Right lobe of liver (tissue), 6 donors: ENCODE measurements at regions not wholly inside any gene's neighbourhood (a gene's known extent, or its start where the extent isn't known, plus 50 kb on each side); places are given as distances from the start of the nearest gene placed in this dataset.
A peak's percentile ranks its signal among the peaks of the same experiment; 100 is the strongest.

Experiments used
- ATAC-seq, 4 donors: fragments of 200-7000 bp; cut with Tn5 transposase; one replicate each; pipeline ENCODE4 v1.9.1; 2020; ENCODE audit warnings: mild to moderate bottlenecking in 4 of 4, moderate library complexity in 4 of 4
- DNase-seq, 3 donors: peaks; one replicate each; pipeline ENCODE4 v3.0.0-alpha.2; 2020
- H3K27ac ChIP-seq, 3 donors: fragments of 200-600 bp; one replicate each; pipeline ENCODE4 v1.8.0; 2022
- H3K27me3 ChIP-seq, 2 donors: fragments of 200-600 bp; one replicate each; pipeline ENCODE4 v1.8.0; 2022
- H3K36me3 ChIP-seq, 4 donors: fragments of 200-600 bp; sonication (generic) in 1 of 4; one replicate each; pipeline versions ENCODE4 v1.5.1 to v1.8.0; 2017 to 2022; ENCODE audit warnings: control low read depth in 1 of 4
- H3K4me1 ChIP-seq, 4 donors: fragments of 200-600 bp; sonication (generic) in 1 of 4; one replicate each; pipeline versions ENCODE4 v1.5.1 to v1.8.0; 2017 to 2022; ENCODE audit warnings: control low read depth in 1 of 4
- H3K4me3 ChIP-seq, 3 donors: fragments of 200-600 bp; one replicate each; pipeline ENCODE4 v1.8.0; 2022
- H3K9me3 ChIP-seq, 4 donors: fragments of 200-600 bp; sonication (generic) in 1 of 4; one replicate each; pipeline versions ENCODE4 v1.5.1 to v1.8.0; 2017 to 2022; ENCODE audit warnings: control low read depth in 1 of 4
- POLR2A ChIP-seq: fragments of 450-650 bp; IDR thresholded peaks from one replicate; pipeline ENCODE4 v1.6.1; 2017; ENCODE audit warnings: antibody characterized with exemption, mild to moderate bottlenecking
- WGBS: methylation state at CpG from one replicate; pipeline ENCODE4 v1.1.6; 2018; ENCODE audit warnings: low coverage, low lambda C conversion rate; ENCODE audit not compliant: insufficient coverage; ENCODE audit errors: missing lambda C conversion rate; 5-methylcytosine and 5-hydroxymethylcytosine counted together
- intact Hi-C, 2 donors: fragments of 100-400 bp; cut with DNase I; formaldehyde crosslinking; loops; one replicate each; pipeline versions ENCODE4 v1.11.2 to v1.14.1; 2022
- TF ChIP-seq, protein P1 (sequence below), 4 donors: fragments of 200-600 bp in 3 of 4; fragments of 450-650 bp in 1 of 4; IDR thresholded peaks; one replicate each; pipeline versions ENCODE4 v1.5.1 to v1.8.0; 2016 to 2022; ENCODE audit warnings: antibody characterized with exemption in 4 of 4, mild to moderate bottlenecking in 2 of 4
- donor health status: DM: no; HTN: yes; CAD: no.
- donor health status: DM: no; HTN: no; CAD: no.
- donor health status: DM: no; HTN: no; CAD: no.
- donor health status: DM: no; HTN: yes; CAD: no.
- donor health status: DM: no; HTN: yes; CAD: no.

- no peaks in the 10 kb centered on the region for H3K9me3 ChIP-seq
- DNase-seq (peak in 2 of 3 donors; percentile 59 to 76), ATAC-seq (peak; percentile 85 to 94 (median 92))
- 27% methylated on average over 8 of the region's 10 CpGs for WGBS
- H3K36me3 ChIP-seq = no peaks in the 10 kb centered on the region
- intact Hi-C loops = no loop called here
- H3K27me3 ChIP-seq = no peaks in the 10 kb centered on the region
- H3K27ac ChIP-seq = no peak overlapping the region
- no peaks in the 10 kb centered on the region for H3K4me1 ChIP-seq
- H3K4me3 ChIP-seq = no peak overlapping the region
- no peak for TF ChIP-seq POLR2A
- TF ChIP-seq, protein P1, sequence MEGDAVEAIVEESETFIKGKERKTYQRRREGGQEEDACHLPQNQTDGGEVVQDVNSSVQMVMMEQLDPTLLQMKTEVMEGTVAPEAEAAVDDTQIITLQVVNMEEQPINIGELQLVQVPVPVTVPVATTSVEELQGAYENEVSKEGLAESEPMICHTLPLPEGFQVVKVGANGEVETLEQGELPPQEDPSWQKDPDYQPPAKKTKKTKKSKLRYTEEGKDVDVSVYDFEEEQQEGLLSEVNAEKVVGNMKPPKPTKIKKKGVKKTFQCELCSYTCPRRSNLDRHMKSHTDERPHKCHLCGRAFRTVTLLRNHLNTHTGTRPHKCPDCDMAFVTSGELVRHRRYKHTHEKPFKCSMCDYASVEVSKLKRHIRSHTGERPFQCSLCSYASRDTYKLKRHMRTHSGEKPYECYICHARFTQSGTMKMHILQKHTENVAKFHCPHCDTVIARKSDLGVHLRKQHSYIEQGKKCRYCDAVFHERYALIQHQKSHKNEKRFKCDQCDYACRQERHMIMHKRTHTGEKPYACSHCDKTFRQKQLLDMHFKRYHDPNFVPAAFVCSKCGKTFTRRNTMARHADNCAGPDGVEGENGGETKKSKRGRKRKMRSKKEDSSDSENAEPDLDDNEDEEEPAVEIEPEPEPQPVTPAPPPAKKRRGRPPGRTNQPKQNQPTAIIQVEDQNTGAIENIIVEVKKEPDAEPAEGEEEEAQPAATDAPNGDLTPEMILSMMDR (IDR thresholded peaks at IDR 0.05) = no peak
These were observed 90.0 kb upstream of the BACH2 start for GRCh38 chr6:90386399-90387382.

GRCh38 chr6:90385759-90386313 is 89.2 kb upstream of the BACH2 start:
- intact Hi-C loops = no loop called here
- WGBS = 53% methylated on average over 1 of the region's 1 CpG
- TF ChIP-seq, protein P1 (IDR thresholded peaks at IDR 0.05) = no peak
- no peak for TF ChIP-seq POLR2A

DNA sequence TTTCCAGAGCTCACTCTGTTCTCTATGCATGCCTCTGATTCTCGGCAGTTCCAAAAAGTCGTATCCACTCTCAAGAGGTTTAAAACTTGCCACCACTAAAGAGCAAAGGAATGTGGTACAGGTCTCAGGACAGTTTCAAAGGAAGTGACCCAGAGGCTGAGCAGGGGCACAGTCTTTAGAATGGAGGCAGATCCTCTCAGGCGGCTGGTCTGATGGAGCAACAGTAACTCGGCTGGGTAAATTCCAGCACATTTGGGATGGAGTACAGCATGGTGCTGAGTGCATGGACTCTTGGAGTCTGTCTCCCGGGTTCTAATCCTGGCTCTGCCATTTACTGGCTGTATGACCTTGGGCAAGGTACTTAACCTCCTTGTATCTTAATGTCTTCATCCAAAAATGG is 88.1 kb upstream of the BACH2 start:
- TF ChIP-seq, protein P1 (IDR thresholded peaks at IDR 0.05) = no peak
- TF ChIP-seq POLR2A = no peak
- no peak for DNase-seq
- Histone ChIP-seq H3K9me3 (no peaks in the 10 kb centered on the region), H3K4me1 (no peaks in the 10 kb centered on the region), H3K36me3 (no peaks in the 10 kb centered on the region), H3K27me3 (no peaks in the 10 kb centered on the region), H3K4me3 (no peak overlapping the region), H3K27ac (no peak overlapping the region)
- ATAC-seq = no peak
- WGBS = 66% methylated on average over 5 of the region's 5 CpGs
- intact Hi-C loops = no loop called here

More at GRCh38 chr6:90385759-90386313, 89.2 kb upstream of the BACH2 start:
- no peaks in the 10 kb centered on the region for H3K9me3 ChIP-seq
- no peak overlapping the region for H3K4me3 ChIP-seq
- H3K27ac ChIP-seq = no peak overlapping the region
- H3K36me3 ChIP-seq = no peaks in the 10 kb centered on the region
- no peaks in the 10 kb centered on the region for H3K4me1 ChIP-seq
- DNase-seq = no peak
- no peak for ATAC-seq
- H3K27me3 ChIP-seq = no peaks in the 10 kb centered on the region

- no peak for DNase-seq
- intact Hi-C loops = no loop called here
- ATAC-seq = no peak
- Histone ChIP-seq H3K9me3 (no peaks in the 10 kb centered on the region), H3K4me3 (no peak overlapping the region), H3K27ac (no peak overlapping the region), H3K4me1 (no peaks in the 10 kb centered on the region), H3K36me3 (no peaks in the 10 kb centered on the region), H3K27me3 (no peaks in the 10 kb centered on the region)
- 37% methylated on average over 5 of the region's 5 CpGs for WGBS
- TF ChIP-seq POLR2A = no peak
- TF ChIP-seq, protein P1 (IDR thresholded peaks at IDR 0.05) = no peak
These were observed 86.7 kb upstream of the BACH2 start for GRCh38 chr6:90383196-90383822.
